ENCODE measurements at regions not wholly inside any gene's neighbourhood (a gene's known extent, or its start where the extent isn't known, plus 50 kb on each side); places are given as distances from the start of the nearest gene placed in this dataset.
"Not testable (repeated sequence)": the region's sequence is repeated elsewhere in the genome, so short reads cannot be mapped to it uniquely, and the experiment has no call there.

- H3K27me3 ChIP-seq (replicated peaks in 1 of 2; ENCODE audit: control insufficient read depth in 2 of 2, insufficient read depth in 2 of 2, low read length in 1 of 2); in situ Hi-C loops (cut with MboI); RAD21 ChIA-PET (ENCODE audit: unreplicated experiment); FAIRE-seq; H3K4me2 ChIP-seq (ENCODE audit: control insufficient read depth, insufficient read depth); H3K79me2 ChIP-seq (ENCODE audit: control insufficient read depth, insufficient read depth, low read length); H3K9ac ChIP-seq (ENCODE audit: control insufficient read depth, insufficient read depth, low read length); H3K36me3 ChIP-seq (ENCODE audit: control insufficient read depth in 2 of 2, insufficient read depth in 2 of 2, low read length in 1 of 2); CTCF ChIA-PET; H3K4me3 ChIP-seq; ATAC-seq; H3K9me3 ChIP-seq (replicated peaks; ENCODE audit: control insufficient read depth, insufficient read depth, low read length); SMC1A ChIA-PET (ENCODE audit: uncharacterized antibody, unreplicated experiment); BruUV-seq (replicated peaks); H2AFZ ChIP-seq (ENCODE audit: control insufficient read depth, low read depth, low read length); H3K4me1 ChIP-seq (ENCODE audit: control insufficient read depth, insufficient read depth, low read length); H3K27ac ChIP-seq (ENCODE audit: control insufficient read depth, insufficient read depth); POLR2A ChIA-PET; DNase-seq (ENCODE audit: low read depth, low spot score); H4K20me1 ChIP-seq (ENCODE audit: control insufficient read depth, insufficient read depth): not testable (repeated sequence)
- 42% methylated on average over 7 of the region's 7 CpGs for WGBS (ENCODE audit: insufficient coverage, insufficient replicate concordance, low lambda C conversion rate, missing lambda C conversion rate)
- intact Hi-C loops (cut with micrococcal nuclease; ENCODE audit: unreplicated experiment): loop anchor here (10.0 kb wide), 1 partner anchor 478 kb away; no protein-coding TSS in a partner anchor
These were observed 64.6 kb upstream of the RTL6 start for GRCh38 chr22:44562651-44563050.

DNA sequence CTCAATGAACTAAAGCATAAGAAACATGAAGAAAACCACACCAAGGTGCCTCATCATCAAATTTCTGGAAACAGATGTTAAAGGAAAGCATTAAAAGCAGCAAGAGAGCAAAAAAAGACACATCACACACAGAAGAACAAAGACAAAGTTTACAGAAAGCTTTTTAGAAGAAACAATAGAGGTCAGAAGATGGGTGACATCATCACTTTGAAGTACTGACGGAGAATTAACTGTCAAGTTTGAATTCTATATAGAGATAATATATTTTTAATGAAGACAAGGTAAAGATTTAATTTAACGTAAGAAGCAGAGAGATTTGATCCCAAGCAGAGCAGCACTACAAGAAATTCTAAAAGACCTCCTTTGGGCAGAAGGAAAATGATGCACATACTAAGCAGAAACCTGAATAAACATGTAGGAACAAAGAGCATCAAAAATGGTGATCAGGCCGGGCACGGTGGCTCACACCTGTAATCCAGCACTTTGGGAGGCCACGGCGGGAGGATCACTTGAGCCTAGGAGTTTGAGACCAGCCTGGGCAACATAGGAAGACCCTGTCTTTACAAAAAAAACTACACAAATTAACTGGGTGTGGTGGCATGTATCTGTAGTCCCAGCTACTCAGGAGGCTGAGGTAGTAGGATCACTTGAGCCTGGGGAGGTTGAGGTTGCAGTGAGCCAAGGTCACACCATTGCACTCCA, 63.3 kb upstream of the RTL6 start:
- Histone ChIP-seq H3K9me3 (replicated peaks; ENCODE audit: control insufficient read depth, insufficient read depth, low read length) (no peaks in the 10 kb centered on the region; the same call in 2 of the 3 replicates), H4K20me1 (ENCODE audit: control insufficient read depth, insufficient read depth) (no peaks in the 10 kb centered on the region), H2AFZ (ENCODE audit: control insufficient read depth, low read depth, low read length) (no peak overlapping the region), H3K36me3 (ENCODE audit: control insufficient read depth in 2 of 2, insufficient read depth in 2 of 2, low read length in 1 of 2) (no peaks in the 10 kb centered on the region), H3K79me2 (ENCODE audit: control insufficient read depth, insufficient read depth, low read length) (no peaks in the 10 kb centered on the region), H3K4me3 (no peak overlapping the region), H3K27me3 (replicated peaks in 1 of 2; ENCODE audit: control insufficient read depth in 2 of 2, insufficient read depth in 2 of 2, low read length in 1 of 2) (no peaks in the 10 kb centered on the region), H3K9ac (ENCODE audit: control insufficient read depth, insufficient read depth, low read length) (no peak overlapping the region), H3K4me2 (ENCODE audit: control insufficient read depth, insufficient read depth) (no peak overlapping the region), H3K4me1 (ENCODE audit: control insufficient read depth, insufficient read depth, low read length) (no peaks in the 10 kb centered on the region), H3K27ac (ENCODE audit: control insufficient read depth, insufficient read depth) (no peak overlapping the region)
- BruUV-seq (replicated peaks): no TSS peak
- ChIA-PET RAD21 (ENCODE audit: unreplicated experiment) (no interaction called here), POLR2A (no interaction called here), SMC1A (ENCODE audit: uncharacterized antibody, unreplicated experiment) (no interaction called here), CTCF (interaction anchor here (0.6 kb wide), 1 partner anchor 339 kb away, joined by 4 read pairs; no protein-coding TSS in a partner anchor)
- intact Hi-C loops (cut with micrococcal nuclease; ENCODE audit: unreplicated experiment): loop anchor here (10.0 kb wide), 1 partner anchor 476 kb away; no protein-coding TSS in a partner anchor
- FAIRE-seq (no peak), ATAC-seq (no peak), DNase-seq (ENCODE audit: low read depth, low spot score) (no peak)
- 38% methylated on average over 6 of the region's 6 CpGs for WGBS (ENCODE audit: insufficient coverage, insufficient replicate concordance, low lambda C conversion rate, missing lambda C conversion rate)
- in situ Hi-C loops (cut with MboI): no loop called here
- TF ChIP-seq HSF1 (IDR thresholded peaks at IDR 0.05; ENCODE audit: low read depth, low read length) (no peak), YY1 (IDR thresholded peaks at IDR 0.05; ENCODE audit: low read depth, low read length) (no peak), KAT2A (conservative IDR thresholded peaks at IDR 0.05; ENCODE audit: control insufficient read depth, low read depth, low read length) (no peak), IRF4 (IDR thresholded peaks at IDR 0.05; ENCODE audit: low read depth, low read length) (no peak), MLLT1 (IDR thresholded peaks at IDR 0.05) (no peak), HDAC2 (IDR thresholded peaks at IDR 0.05) (no peak), FOXK2 (IDR thresholded peaks at IDR 0.05) (no peak)
- TF ChIP-seq, protein P1, sequence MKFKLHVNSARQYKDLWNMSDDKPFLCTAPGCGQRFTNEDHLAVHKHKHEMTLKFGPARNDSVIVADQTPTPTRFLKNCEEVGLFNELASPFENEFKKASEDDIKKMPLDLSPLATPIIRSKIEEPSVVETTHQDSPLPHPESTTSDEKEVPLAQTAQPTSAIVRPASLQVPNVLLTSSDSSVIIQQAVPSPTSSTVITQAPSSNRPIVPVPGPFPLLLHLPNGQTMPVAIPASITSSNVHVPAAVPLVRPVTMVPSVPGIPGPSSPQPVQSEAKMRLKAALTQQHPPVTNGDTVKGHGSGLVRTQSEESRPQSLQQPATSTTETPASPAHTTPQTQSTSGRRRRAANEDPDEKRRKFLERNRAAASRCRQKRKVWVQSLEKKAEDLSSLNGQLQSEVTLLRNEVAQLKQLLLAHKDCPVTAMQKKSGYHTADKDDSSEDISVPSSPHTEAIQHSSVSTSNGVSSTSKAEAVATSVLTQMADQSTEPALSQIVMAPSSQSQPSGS (IDR thresholded peaks at IDR 0.05; ENCODE audit: low read length): no peak
- TF ChIP-seq, protein P2, sequence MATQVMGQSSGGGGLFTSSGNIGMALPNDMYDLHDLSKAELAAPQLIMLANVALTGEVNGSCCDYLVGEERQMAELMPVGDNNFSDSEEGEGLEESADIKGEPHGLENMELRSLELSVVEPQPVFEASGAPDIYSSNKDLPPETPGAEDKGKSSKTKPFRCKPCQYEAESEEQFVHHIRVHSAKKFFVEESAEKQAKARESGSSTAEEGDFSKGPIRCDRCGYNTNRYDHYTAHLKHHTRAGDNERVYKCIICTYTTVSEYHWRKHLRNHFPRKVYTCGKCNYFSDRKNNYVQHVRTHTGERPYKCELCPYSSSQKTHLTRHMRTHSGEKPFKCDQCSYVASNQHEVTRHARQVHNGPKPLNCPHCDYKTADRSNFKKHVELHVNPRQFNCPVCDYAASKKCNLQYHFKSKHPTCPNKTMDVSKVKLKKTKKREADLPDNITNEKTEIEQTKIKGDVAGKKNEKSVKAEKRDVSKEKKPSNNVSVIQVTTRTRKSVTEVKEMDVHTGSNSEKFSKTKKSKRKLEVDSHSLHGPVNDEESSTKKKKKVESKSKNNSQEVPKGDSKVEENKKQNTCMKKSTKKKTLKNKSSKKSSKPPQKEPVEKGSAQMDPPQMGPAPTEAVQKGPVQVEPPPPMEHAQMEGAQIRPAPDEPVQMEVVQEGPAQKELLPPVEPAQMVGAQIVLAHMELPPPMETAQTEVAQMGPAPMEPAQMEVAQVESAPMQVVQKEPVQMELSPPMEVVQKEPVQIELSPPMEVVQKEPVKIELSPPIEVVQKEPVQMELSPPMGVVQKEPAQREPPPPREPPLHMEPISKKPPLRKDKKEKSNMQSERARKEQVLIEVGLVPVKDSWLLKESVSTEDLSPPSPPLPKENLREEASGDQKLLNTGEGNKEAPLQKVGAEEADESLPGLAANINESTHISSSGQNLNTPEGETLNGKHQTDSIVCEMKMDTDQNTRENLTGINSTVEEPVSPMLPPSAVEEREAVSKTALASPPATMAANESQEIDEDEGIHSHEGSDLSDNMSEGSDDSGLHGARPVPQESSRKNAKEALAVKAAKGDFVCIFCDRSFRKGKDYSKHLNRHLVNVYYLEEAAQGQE (IDR thresholded peaks at IDR 0.05; ENCODE audit: low read depth, low read length): no peak
